Thymus (tissue), 11 donors: ENCODE measurements at regions not wholly inside any gene's neighbourhood (a gene's known extent, or its start where the extent isn't known, plus 50 kb on each side); places are given as distances from the start of the nearest gene placed in this dataset.

ENCODE experiments used
- DNase-seq, 9 donors: peaks; one replicate each; pipeline ENCODE4 v3.0.0-alpha.2; 2013; ENCODE audit warnings: low spot score in 9 of 9, low read depth in 6 of 9, missing footprints in 1 of 9
- H3K27ac ChIP-seq, 2 donors: one replicate each; pipeline ENCODE4 v1.5.1; 2013; ENCODE audit warnings: control low read depth in 1 of 2, low read depth in 1 of 2, low read length in 1 of 2, mild to moderate bottlenecking in 1 of 2, moderate library complexity in 1 of 2
- H3K27me3 ChIP-seq, 2 donors: one replicate each; pipeline ENCODE4 v1.5.1; 2013; ENCODE audit warnings: low read length in 1 of 2; ENCODE audit not compliant: control insufficient read depth in 2 of 2, insufficient read depth in 1 of 2
- H3K36me3 ChIP-seq, 2 donors: one replicate each; pipeline ENCODE4 v1.5.1; 2013; ENCODE audit warnings: low read length in 1 of 2, mild to moderate bottlenecking in 1 of 2, moderate library complexity in 1 of 2; ENCODE audit not compliant: control insufficient read depth in 2 of 2, insufficient read depth in 2 of 2
- H3K4me1 ChIP-seq, 2 donors: one replicate each; pipeline ENCODE4 v1.5.1; 2013; ENCODE audit warnings: low read length in 2 of 2; ENCODE audit not compliant: control insufficient read depth in 2 of 2, insufficient read depth in 2 of 2
- H3K4me3 ChIP-seq, 2 donors: one replicate each; pipeline ENCODE4 v1.5.1; 2013; ENCODE audit warnings: low read length in 2 of 2, control low read depth in 1 of 2, mild to moderate bottlenecking in 1 of 2
- H3K9me3 ChIP-seq, 2 donors: one replicate each; pipeline ENCODE4 v1.5.1; 2013; ENCODE audit warnings: low read length in 1 of 2, mild to moderate bottlenecking in 1 of 2; ENCODE audit not compliant: control insufficient read depth in 2 of 2, insufficient read depth in 1 of 2
- WGBS: extraction: QIAGEN DNeasy Blood & Tissue Kit; methylation state at CpG from one replicate; pipeline ENCODE4 v1.1.7; 2013; 5-methylcytosine and 5-hydroxymethylcytosine counted together
- donor health status: healthy.

GRCh38 chr6:147106759-147107401, 97.3 kb upstream of the STXBP5 start:
- Histone ChIP-seq H3K36me3 (no peaks in the 10 kb centered on the region), H3K4me3 (no peak overlapping the region), H3K4me1 (peaks cover 4 to 5% of the 10 kb centered on the region in 2 donors), H3K27ac (no peak overlapping the region), H3K9me3 (no peaks in the 10 kb centered on the region), H3K27me3 (no peaks in the 10 kb centered on the region)
- WGBS, result 85% methylated on average over 7 of the region's 7 CpGs
- no peak for DNase-seq

- WGBS, result 77% methylated on average over 2 of the region's 2 CpGs
- Histone ChIP-seq H3K27me3 (no peaks in the 10 kb centered on the region), H3K4me3 (no peak overlapping the region), H3K4me1 (peaks cover 4 to 5% of the 10 kb centered on the region in 2 donors), H3K36me3 (no peaks in the 10 kb centered on the region), H3K27ac (no peak overlapping the region), H3K9me3 (no peaks in the 10 kb centered on the region)
- no peak for DNase-seq
These were observed 95.8 kb upstream of the STXBP5 start for GRCh38 chr6:147108259-147108910.

- 15% methylated on average over 4 of the region's 4 CpGs for WGBS
- Histone ChIP-seq H3K27me3 (no peaks in the 10 kb centered on the region), H3K4me3 (no peak overlapping the region), H3K36me3 (no peaks in the 10 kb centered on the region), H3K9me3 (no peaks in the 10 kb centered on the region), H3K27ac (no peak overlapping the region), H3K4me1 (peaks cover 4 to 5% of the 10 kb centered on the region in 2 donors)
- DNase-seq, result peak in 7 of 9 donors; percentile 22 to 78 (median 33)
These were observed 94.5 kb upstream of the STXBP5 start for GRCh38 chr6:147109707-147110106.

GRCh38 chr6:147116056-147116455, 88.2 kb upstream of the STXBP5 start:
- no peaks in the 10 kb centered on the region for H3K27me3 ChIP-seq
- no peaks in the 10 kb centered on the region for H3K9me3 ChIP-seq
- no peak overlapping the region for H3K4me3 ChIP-seq
- WGBS, result 94% methylated on average over 4 of the region's 4 CpGs
- no peak for DNase-seq
- H3K27ac ChIP-seq, result no peak overlapping the region
- H3K4me1 ChIP-seq, result no peaks in the 10 kb centered on the region
- no peaks in the 10 kb centered on the region for H3K36me3 ChIP-seq

GRCh38 chr6:147117011-147117410, 87.2 kb upstream of the STXBP5 start:
- no peaks in the 10 kb centered on the region for H3K9me3 ChIP-seq
- DNase-seq, result no peak
- WGBS, result 93% methylated on average over 2 of the region's 2 CpGs
- H3K4me3 ChIP-seq, result no peak overlapping the region
- no peak overlapping the region for H3K27ac ChIP-seq
- no peaks in the 10 kb centered on the region for H3K4me1 ChIP-seq
- no peaks in the 10 kb centered on the region for H3K27me3 ChIP-seq
- no peaks in the 10 kb centered on the region for H3K36me3 ChIP-seq

GRCh38 chr6:147117580-147117979, 86.6 kb upstream of the STXBP5 start:
- WGBS, result 93% methylated on average over 4 of the region's 4 CpGs
- no peaks in the 10 kb centered on the region for H3K4me1 ChIP-seq
- H3K27ac ChIP-seq, result no peak overlapping the region
- DNase-seq, result no peak
- H3K4me3 ChIP-seq, result no peak overlapping the region
- no peaks in the 10 kb centered on the region for H3K36me3 ChIP-seq
- H3K9me3 ChIP-seq, result no peaks in the 10 kb centered on the region
- no peaks in the 10 kb centered on the region for H3K27me3 ChIP-seq

GRCh38 chr6:147119310-147119709, 84.9 kb upstream of the STXBP5 start:
- no peaks in the 10 kb centered on the region for H3K27me3 ChIP-seq
- H3K4me3 ChIP-seq, result no peak overlapping the region
- no peaks in the 10 kb centered on the region for H3K9me3 ChIP-seq
- H3K27ac ChIP-seq, result no peak overlapping the region
- H3K4me1 ChIP-seq, result no peaks in the 10 kb centered on the region
- H3K36me3 ChIP-seq, result no peaks in the 10 kb centered on the region
- no peak for DNase-seq
- 97% methylated on average over 4 of the region's 4 CpGs for WGBS

- no peak overlapping the region for H3K4me3 ChIP-seq
- no peaks in the 10 kb centered on the region for H3K27me3 ChIP-seq
- no peaks in the 10 kb centered on the region for H3K36me3 ChIP-seq
- H3K9me3 ChIP-seq, result no peaks in the 10 kb centered on the region
- H3K4me1 ChIP-seq, result no peaks in the 10 kb centered on the region
- no peak overlapping the region for H3K27ac ChIP-seq
- DNase-seq, result no peak
- WGBS, result 97% methylated on average over 1 of the region's 1 CpG
These were observed 81.4 kb upstream of the STXBP5 start for GRCh38 chr6:147122823-147123222.

GRCh38 chr6:147126618-147127022, 77.6 kb upstream of the STXBP5 start:
- Histone ChIP-seq H3K9me3 (no peaks in the 10 kb centered on the region), H3K4me3 (no peak overlapping the region), H3K4me1 (no peaks in the 10 kb centered on the region), H3K27me3 (no peaks in the 10 kb centered on the region), H3K27ac (no peak overlapping the region), H3K36me3 (no peaks in the 10 kb centered on the region)
- DNase-seq, result no peak
- 95% methylated on average over 6 of the region's 6 CpGs for WGBS
